HG03103 (cell line): ENCODE measurements at regions not wholly inside any gene's neighbourhood (a gene's known extent, or its start where the extent isn't known, plus 50 kb on each side); places are given as distances from the start of the nearest gene placed in this dataset.

Experiments used
- ATAC-seq: cut with Tn5 transposase; IDR thresholded peaks from one replicate; pipeline ENCODE4 v1.9.1; 2021; ENCODE audit warnings: low read depth; ENCODE audit not compliant: unreplicated experiment

- ATAC-seq: no peak
Measured at GRCh38 chr5:146940295-146940694, 61.7 kb upstream of the PPP2R2B start.

- no peak for ATAC-seq
Measured at GRCh38 chr5:146944019-146944418, 65.5 kb upstream of the PPP2R2B start.

- no peak for ATAC-seq
Measured at GRCh38 chr5:146944764-146945616, 66.4 kb upstream of the PPP2R2B start.

DNA sequence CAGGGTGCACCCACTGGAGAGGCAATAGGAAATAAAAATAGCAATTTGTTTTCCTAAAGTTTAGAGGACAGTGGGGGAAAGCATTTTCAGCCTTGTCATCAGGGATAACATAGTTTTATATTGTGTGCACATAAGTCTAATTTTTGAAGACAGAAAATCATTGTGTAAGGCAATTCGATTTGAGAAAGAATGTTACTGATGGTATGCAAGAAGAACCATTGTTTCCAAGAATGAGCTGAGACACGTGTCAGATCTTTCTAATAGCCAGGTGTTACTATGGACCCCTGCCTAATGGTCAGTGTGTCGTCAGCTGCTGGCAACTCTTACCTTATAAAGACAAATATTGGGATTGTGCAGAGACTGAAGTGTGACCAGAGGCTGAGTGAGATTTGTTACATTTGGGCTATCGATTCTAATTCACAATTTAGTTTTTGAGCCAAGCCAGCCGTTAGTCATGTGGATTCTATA, 67.1 kb upstream of the PPP2R2B start:
- ATAC-seq: no peak

GRCh38 chr5:146947181-146947941, 68.8 kb upstream of the PPP2R2B start:
- ATAC-seq: no peak

GRCh38 chr5:146948666-146949065, 70.1 kb upstream of the PPP2R2B start:
- no peak for ATAC-seq

DNA sequence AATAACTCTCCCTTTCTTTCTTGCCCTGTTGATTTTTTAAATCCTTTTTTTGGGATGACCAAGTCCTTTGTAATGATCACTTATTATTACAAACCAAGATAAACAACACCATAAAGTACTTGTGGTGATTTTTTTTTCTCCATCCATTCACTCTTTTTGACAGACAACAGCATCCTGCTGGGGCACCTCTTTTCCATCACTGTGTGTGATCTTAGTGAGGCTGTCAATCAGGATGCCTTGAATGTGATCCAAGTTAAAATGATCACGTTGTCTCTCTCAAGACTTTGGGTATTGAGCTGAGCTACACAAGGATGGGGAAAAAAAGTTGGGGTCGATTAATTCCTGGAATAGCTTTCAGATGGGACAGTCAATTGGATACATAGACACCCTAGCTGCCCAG, 73.6 kb upstream of the PPP2R2B start:
- no peak for ATAC-seq

DNA sequence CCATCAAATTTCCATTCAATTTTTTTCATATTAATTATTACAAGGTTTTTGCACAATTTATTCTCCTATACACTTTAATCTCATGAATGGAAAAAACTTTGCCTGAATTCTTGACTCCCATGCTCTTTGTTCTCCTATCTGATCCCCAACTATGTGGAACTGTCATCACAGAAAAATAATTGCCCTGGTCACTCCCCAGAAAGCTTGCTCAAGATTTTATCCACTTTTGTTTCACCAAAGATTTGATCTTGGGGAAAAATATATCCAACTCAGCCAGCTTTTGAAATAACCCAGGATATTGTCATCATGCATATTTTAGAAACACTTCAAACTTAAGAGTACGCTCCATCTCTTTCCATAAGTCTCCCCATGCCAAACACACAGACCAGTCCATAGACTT, 77.7 kb upstream of the PPP2R2B start:
- no peak for ATAC-seq

DNA sequence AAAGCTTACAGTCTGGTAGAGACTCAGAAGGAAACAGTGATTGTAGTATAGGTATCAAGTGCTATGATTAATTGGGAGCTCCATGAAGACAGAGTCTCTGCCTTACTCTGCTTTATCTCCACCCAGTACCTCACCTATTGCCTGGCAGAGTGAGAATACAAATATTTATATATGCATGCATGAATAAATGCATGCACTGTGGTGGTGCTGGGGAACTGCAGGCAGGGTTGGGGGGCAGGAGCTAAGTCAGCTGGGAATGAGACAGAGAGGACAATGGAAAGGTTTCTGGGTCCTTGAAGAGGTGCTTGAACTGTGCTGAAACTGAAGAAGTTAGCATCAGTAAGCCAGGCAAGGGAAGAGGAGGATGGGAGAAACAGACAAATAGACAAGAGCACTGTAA, 80.8 kb upstream of the PPP2R2B start:
- ATAC-seq: no peak

DNA sequence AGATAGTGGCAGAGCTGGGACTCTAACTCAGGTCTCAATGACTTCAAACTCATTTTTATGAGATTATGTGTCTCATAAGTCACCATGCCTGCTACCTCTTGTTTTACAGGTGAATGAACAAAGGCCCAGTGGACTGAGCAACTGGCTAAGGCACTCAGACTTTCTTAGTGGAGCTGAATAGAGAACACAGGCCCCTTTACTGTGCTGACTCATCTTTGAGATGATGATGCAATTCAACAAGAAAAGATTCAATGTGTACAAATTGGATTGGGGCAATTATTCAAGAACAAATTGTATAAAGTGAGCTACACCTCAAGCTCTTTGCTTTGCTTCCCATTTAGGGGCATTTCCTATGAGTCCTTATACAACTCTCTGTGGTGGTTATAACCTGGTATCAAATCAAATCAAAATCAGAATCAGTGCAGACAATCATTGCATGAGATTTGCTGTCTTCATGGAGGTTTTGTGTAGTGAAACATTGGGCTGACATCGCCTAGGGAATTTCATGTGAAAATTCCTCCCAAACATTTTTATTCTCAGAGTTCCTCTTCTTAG, 84.3 kb upstream of the PPP2R2B start:
- ATAC-seq: no peak

GRCh38 chr5:146965761-146966659, 87.5 kb upstream of the PPP2R2B start:
- peak; percentile 99 for ATAC-seq

DNA sequence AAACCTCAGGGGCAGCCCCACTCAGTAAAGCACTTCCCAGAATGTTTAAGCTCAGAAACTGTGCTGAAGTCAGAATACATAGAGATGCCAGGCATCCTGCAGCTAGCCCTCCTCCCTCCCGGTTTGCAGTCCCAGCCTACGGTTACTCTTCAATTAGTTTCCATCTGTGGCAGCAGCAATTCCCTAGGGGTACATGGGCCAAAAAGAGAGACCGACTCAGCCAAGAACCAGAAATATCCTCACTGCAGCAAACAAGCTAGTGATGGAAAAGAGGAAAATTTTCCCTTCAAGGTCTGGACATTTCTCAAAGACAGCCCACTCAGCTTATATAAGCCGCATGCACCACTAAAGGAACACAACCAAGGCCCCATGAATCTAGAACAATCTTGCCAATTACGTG, 89.1 kb upstream of the PPP2R2B start:
- ATAC-seq: no peak

GRCh38 chr5:146971401-146971800, 92.8 kb upstream of the PPP2R2B start:
- no peak for ATAC-seq

DNA sequence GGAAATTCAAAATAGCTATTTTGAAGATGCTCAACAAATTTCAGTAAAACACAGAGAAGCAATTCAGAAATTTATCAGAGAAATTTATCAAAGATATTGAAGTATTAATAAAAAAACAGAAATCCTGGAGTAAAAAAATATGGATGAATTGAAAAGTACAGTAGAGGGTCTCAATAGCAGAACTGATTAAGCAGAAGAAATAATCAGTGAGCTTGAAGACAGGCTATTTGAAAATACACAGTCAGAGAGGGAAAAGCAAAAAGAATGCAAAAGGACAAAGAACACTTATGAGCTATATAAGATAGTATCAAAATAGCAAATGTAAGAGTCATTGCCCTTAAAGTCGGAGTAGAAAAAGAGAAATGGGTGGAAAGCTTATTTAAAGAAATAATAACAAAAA, 107.9 kb upstream of the PPP2R2B start:
- no peak for ATAC-seq

GRCh38 chr5:146993876-146994530, 115.4 kb upstream of the PPP2R2B start:
- ATAC-seq: no peak

- no peak for ATAC-seq
Measured at GRCh38 chr5:146995878-146996277, 117.3 kb upstream of the PPP2R2B start.

DNA sequence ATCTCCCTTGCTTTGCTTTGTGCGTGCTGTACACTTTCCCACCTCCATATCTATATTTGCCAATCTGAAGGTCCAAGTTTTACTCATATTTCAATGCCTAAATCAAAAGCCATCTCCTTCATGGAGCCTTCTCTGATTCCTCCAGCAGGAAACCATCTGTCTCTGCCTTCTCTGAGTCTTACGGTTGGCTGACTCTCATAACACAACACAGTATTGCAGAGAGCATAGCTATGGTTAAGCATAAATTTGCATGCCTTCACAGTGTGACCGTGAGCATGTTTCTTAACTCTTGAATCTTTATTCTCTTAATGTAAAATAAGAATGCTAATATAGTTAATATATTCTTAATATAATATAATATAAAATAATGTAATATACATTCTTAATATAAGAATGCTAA, 136.8 kb upstream of the PPP2R2B start:
- no peak for ATAC-seq

GRCh38 chr5:147017191-147017590, 138.6 kb upstream of the PPP2R2B start:
- ATAC-seq: no peak

DNA sequence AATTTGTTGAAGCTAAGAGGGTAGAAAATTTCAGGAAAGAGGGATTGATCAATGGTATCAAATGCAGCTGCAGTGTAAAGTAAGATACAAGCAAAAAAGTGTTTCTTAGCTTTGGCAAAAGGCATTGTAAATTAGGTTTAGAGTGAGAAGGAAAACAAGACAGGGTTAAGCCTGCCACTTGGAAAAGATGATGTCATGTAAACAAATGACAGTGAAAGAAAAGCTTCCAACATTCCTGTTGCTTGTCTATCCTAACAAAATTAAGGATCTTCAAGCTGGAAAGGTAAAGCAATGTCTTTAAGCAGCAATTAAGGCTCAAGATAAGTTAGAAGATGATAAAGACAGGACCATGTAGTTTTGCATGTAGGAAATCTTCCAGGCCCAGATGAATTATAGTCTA, 139.1 kb upstream of the PPP2R2B start:
- no peak for ATAC-seq

- ATAC-seq: no peak
Measured at GRCh38 chr5:147018812-147019211, 140.3 kb upstream of the PPP2R2B start.
